OCI-LY7 (cell line): ENCODE measurements at regions not wholly inside any gene's neighbourhood (a gene's known extent, or its start where the extent isn't known, plus 50 kb on each side); places are given as distances from the start of the nearest gene placed in this dataset.

ENCODE experiments used
- BruUV-seq: library from RNA; stranded (reverse); fragments of 400-500 nt; replicated peaks from 2 replicates; lab custom pipeline; 2021; lab: Mats Ljungman, UMichigan
- CTCF ChIA-PET: fragments of 300-600 bp; sonication (Branson Sonifier 250); formaldehyde crosslinking; loops from one replicate; lab custom pipeline; 2022; ENCODE audit warnings: antibody characterized with exemption; ENCODE audit not compliant: unreplicated experiment; lab: Charles Lee
- POLR2A ChIA-PET: fragments of 300-600 bp; sonication (Branson Sonifier 250); formaldehyde crosslinking; loops from one replicate; lab custom pipeline; 2022; ENCODE audit warnings: antibody characterized with exemption; lab: Charles Lee
- DNase-seq: peaks from one replicate; pipeline ENCODE4 v3.0.0-alpha.2; 2015; ENCODE audit warnings: low spot score
- H2AFZ ChIP-seq: fragments of 200-600 bp; sonication (generic), shearing (Covaris generic); 2 replicates; pipeline ENCODE4 v1.6.1; 2014; ENCODE audit warnings: mild to moderate bottlenecking, antibody characterized with exemption, low read length, moderate library complexity
- H3K27ac ChIP-seq: fragments of 200-600 bp; sonication (generic); 2 replicates; pipeline ENCODE4 v1.5.1; 2014; ENCODE audit warnings: mixed run types, low read depth, mild to moderate bottlenecking, moderate library complexity, low read length, inconsistent platforms; ENCODE audit not compliant: poor library complexity, severe bottlenecking
- H3K36me3 ChIP-seq: fragments of 200-600 bp; sonication (generic); 2 replicates; pipeline ENCODE4 v1.6.1; 2014; ENCODE audit warnings: mild to moderate bottlenecking, antibody characterized with exemption, low read length, moderate library complexity, mixed read lengths; ENCODE audit not compliant: insufficient read depth
- H3K4me1 ChIP-seq: fragments of 200-600 bp; sonication (generic); 2 replicates; pipeline ENCODE4 v1.5.1; 2014; ENCODE audit warnings: mild to moderate bottlenecking, low read length; ENCODE audit not compliant: insufficient read depth, poor library complexity, severe bottlenecking
- H3K4me2 ChIP-seq: fragments of 200-600 bp; sonication (generic); 2 replicates; pipeline ENCODE4 v1.6.1; 2014; ENCODE audit warnings: mild to moderate bottlenecking, low read length
- H3K4me3 ChIP-seq: fragments of 200-600 bp; sonication (generic); 2 replicates; pipeline ENCODE4 v1.5.1; 2014; ENCODE audit warnings: mild to moderate bottlenecking, low read depth, low read length; ENCODE audit not compliant: poor library complexity, severe bottlenecking
- H3K79me2 ChIP-seq: fragments of 200-600 bp; sonication (generic); 2 replicates; pipeline ENCODE4 v1.6.1; 2016; ENCODE audit warnings: low read depth, mild to moderate bottlenecking, low read length, moderate library complexity, mixed read lengths; ENCODE audit not compliant: insufficient read depth
- H3K9me2 ChIP-seq: fragments of 200-600 bp; sonication (generic); 2 replicates; pipeline ENCODE4 v1.6.1; 2016; ENCODE audit warnings: mild to moderate bottlenecking, low read length, mixed read lengths; ENCODE audit not compliant: insufficient read depth
- H3K9me3 ChIP-seq: fragments of 200-600 bp; sonication (generic); 2 replicates; pipeline ENCODE4 v1.6.1; 2014; ENCODE audit warnings: mild to moderate bottlenecking, mixed run types, low read length, mixed read lengths
- H4K20me1 ChIP-seq: fragments of 200-600 bp; sonication (generic); 2 replicates; pipeline ENCODE4 v1.6.1; 2014; ENCODE audit warnings: mild to moderate bottlenecking, antibody characterized with exemption, low read length, moderate library complexity, mixed read lengths; ENCODE audit not compliant: insufficient read depth
- CTCF ChIP-seq: fragments of 200-600 bp; sonication (generic); conservative IDR thresholded peaks from 2 replicates; pipeline ENCODE4 v1.5.1; 2014; ENCODE audit warnings: mild to moderate bottlenecking, antibody characterized with exemption, low read length, moderate library complexity, mixed read lengths
- EZH2phosphoT487 ChIP-seq: fragments of 200-600 bp; sonication (generic); IDR thresholded peaks from 2 replicates; pipeline ENCODE4 v1.6.1; 2018; ENCODE audit warnings: low read depth, borderline replicate concordance, mild to moderate bottlenecking, mixed run types, antibody characterized with exemption, low read length, moderate library complexity, mixed read lengths
- intact Hi-C: fragments of 100-400 bp; cut with micrococcal nuclease; formaldehyde crosslinking; loops from one replicate; pipeline ENCODE4 v1.10.0; 2022; ENCODE audit not compliant: unreplicated experiment

GRCh38 chr3:116947148-116947547 is 237.6 kb downstream of the TUSC7 start:
- H3K4me2 ChIP-seq, result no peak overlapping the region
- no peak for DNase-seq
- H3K4me1 ChIP-seq, result no peaks in the 10 kb centered on the region
- POLR2A ChIA-PET, result no interaction called here
- no peak overlapping the region for H3K4me3 ChIP-seq
- CTCF ChIA-PET, result no interaction called here
- no peaks in the 10 kb centered on the region for H3K36me3 ChIP-seq
- TF ChIP-seq EZH2phosphoT487, result no peak
- no peak for TF ChIP-seq CTCF
- no peaks in the 10 kb centered on the region for H3K79me2 ChIP-seq
- no TSS peak for BruUV-seq
- no peaks in the 10 kb centered on the region for H3K9me2 ChIP-seq
- H3K27ac ChIP-seq, result no peak overlapping the region
- intact Hi-C loops, result no loop called here
- no peaks in the 10 kb centered on the region for H4K20me1 ChIP-seq
- H3K9me3 ChIP-seq, result no peaks in the 10 kb centered on the region
- no peak overlapping the region for H2AFZ ChIP-seq

DNA sequence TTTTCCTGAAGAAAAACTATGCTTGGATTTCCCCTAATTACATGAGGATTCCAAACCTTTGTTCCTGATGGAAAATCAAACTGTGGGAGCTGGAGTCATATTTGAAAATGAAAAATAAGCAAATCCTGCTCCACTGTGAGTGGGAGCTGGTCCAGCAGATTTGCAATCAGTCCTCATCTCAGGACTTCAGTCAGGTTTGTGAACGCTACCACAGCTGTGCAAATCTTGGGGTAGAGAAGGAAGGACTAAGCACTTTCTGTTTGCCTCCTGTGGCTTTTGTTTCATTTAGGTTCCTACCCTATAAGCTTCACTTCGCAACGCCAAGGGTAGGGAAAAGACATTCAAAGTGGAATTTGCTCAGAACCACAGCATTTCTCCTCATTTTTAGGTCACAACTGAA is 238.2 kb downstream of the TUSC7 start:
- Histone ChIP-seq H2AFZ (no peak overlapping the region), H4K20me1 (no peaks in the 10 kb centered on the region), H3K4me1 (no peaks in the 10 kb centered on the region), H3K27ac (no peak overlapping the region), H3K4me2 (no peak overlapping the region), H3K9me3 (no peaks in the 10 kb centered on the region), H3K9me2 (no peaks in the 10 kb centered on the region), H3K36me3 (no peaks in the 10 kb centered on the region), H3K79me2 (no peaks in the 10 kb centered on the region), H3K4me3 (no peak overlapping the region)
- TF ChIP-seq CTCF, result no peak
- no peak for TF ChIP-seq EZH2phosphoT487
- no peak for DNase-seq
- intact Hi-C loops, result no loop called here
- no TSS peak for BruUV-seq
- POLR2A ChIA-PET, result no interaction called here
- CTCF ChIA-PET, result no interaction called here

DNA sequence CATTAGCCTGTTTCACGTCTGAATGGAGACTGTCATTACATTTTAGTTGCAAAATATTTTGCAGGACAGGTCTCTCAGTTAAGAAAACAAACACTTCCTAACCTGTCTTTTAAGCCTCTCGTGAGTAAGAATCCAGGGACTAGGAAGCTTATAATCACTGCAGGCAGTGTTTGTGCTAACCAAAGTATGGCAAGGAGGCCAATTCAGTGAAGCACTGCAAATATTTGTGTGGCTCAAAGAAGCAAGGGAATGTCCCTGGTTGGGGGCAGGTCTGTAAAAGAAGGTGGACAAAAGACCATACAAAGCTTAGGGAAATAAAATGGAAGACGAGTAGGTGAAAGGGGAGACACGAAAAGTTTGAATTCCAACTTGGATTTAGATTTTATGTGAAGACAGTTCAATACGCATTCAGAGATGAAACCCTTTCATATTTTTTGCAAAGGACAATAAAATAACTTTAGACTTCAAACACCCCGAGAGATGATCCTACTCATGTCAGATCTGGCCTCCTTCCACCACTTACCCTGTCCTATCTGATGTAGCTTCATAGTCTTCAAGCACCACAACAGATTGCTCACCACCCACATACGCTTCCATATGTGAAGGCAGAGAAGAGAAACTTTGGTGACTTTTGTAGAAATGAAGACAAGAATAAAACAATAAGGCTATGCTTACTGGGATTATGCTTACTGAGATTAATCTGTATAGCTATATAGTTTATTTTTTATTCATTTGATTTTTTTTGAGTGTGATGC is 240.9 kb downstream of the TUSC7 start:
- CTCF ChIA-PET, result no interaction called here
- POLR2A ChIA-PET, result interaction anchor here (0.6 to 1.2 kb wide), 2 partner anchors 9 to 415 kb away, joined by 3 to 6 read pairs; no protein-coding TSS in a partner anchor
- DNase-seq, result no peak
- Histone ChIP-seq H3K4me2 (no peak overlapping the region), H4K20me1 (no peaks in the 10 kb centered on the region), H2AFZ (no peak overlapping the region), H3K9me2 (no peaks in the 10 kb centered on the region), H3K9me3 (no peaks in the 10 kb centered on the region), H3K4me1 (no peaks in the 10 kb centered on the region), H3K4me3 (no peak overlapping the region), H3K36me3 (no peaks in the 10 kb centered on the region), H3K79me2 (no peaks in the 10 kb centered on the region), H3K27ac (no peak overlapping the region)
- TF ChIP-seq CTCF (no peak), EZH2phosphoT487 (no peak)
- no TSS peak for BruUV-seq
- intact Hi-C loops, result no loop called here
